GM10248 (cell line): ENCODE measurements at regions not wholly inside any gene's neighbourhood (a gene's known extent, or its start where the extent isn't known, plus 50 kb on each side); places are given as distances from the start of the nearest gene placed in this dataset.

Source experiments
- CTCF ChIA-PET: fragments of 300-600 bp; sonication (Branson Sonifier 250); formaldehyde crosslinking; extraction: SDS; loops from one replicate; lab custom pipeline; 2021; ENCODE audit warnings: antibody characterized with exemption; lab: Yijun Ruan, JAX
- POLR2A ChIA-PET: fragments of 350-650 bp; sonication (Branson Sonifier 250); formaldehyde crosslinking; extraction: SDS; loops from one replicate; lab custom pipeline; 2020; ENCODE audit warnings: antibody characterized with exemption; lab: Yijun Ruan, JAX
- DNase-seq: peaks from one replicate; pipeline ENCODE4 v3.0.0; 2012; ENCODE audit errors: extremely low spot score
- TF ChIP-seq, protein P1 (sequence below): IDR thresholded peaks from 2 replicates; pipeline ENCODE4 v1.5.1; 2012; ENCODE audit warnings: mild to moderate bottlenecking, low read depth; ENCODE audit errors: extremely low read depth, missing control alignments, control extremely low read depth

DNA sequence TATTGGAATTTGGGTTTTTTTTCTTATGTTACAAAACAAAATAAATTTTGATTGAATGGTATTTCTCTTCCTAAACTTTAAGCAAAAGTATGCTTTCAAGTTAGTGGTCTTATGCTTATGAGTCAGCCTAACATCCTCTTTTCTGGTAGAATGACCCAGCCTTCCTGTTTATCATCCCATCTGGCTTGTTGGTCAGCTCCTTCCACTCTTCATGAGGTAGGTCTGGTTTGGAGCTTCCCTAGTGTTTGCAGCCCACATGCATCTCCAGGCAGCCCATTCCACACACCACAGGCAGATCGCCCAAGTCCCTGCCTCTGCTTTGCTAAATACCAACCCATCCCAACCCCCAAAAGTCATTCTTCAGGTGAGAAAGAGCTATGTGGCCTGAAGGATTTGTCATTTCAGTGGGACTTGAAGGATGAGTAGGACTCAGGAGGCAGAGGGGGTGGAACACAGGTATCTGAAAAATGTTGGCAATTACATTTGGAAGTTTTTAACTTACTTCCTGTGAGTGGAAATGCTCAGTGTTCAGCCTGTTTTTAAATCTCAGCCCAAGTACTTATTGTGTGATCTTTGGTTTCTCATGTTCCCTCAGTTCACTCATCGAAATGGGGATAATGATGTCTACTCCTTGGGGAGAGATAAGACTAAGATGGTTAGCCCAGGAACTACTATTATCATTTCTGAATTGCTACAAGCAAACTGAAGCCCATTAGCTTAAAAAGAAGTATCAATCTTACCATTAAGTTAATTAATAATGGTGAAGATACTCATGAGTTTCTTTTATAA is 294.0 kb downstream of the ADGB start:
- POLR2A ChIA-PET: no interaction called here
- CTCF ChIA-PET: interaction anchor here (2.2 kb wide), 1 partner anchor 12 kb away, joined by 7 read pairs; no protein-coding TSS in a partner anchor
- TF ChIP-seq, protein P1, sequence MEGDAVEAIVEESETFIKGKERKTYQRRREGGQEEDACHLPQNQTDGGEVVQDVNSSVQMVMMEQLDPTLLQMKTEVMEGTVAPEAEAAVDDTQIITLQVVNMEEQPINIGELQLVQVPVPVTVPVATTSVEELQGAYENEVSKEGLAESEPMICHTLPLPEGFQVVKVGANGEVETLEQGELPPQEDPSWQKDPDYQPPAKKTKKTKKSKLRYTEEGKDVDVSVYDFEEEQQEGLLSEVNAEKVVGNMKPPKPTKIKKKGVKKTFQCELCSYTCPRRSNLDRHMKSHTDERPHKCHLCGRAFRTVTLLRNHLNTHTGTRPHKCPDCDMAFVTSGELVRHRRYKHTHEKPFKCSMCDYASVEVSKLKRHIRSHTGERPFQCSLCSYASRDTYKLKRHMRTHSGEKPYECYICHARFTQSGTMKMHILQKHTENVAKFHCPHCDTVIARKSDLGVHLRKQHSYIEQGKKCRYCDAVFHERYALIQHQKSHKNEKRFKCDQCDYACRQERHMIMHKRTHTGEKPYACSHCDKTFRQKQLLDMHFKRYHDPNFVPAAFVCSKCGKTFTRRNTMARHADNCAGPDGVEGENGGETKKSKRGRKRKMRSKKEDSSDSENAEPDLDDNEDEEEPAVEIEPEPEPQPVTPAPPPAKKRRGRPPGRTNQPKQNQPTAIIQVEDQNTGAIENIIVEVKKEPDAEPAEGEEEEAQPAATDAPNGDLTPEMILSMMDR: no peak
- DNase-seq: no peak

DNA sequence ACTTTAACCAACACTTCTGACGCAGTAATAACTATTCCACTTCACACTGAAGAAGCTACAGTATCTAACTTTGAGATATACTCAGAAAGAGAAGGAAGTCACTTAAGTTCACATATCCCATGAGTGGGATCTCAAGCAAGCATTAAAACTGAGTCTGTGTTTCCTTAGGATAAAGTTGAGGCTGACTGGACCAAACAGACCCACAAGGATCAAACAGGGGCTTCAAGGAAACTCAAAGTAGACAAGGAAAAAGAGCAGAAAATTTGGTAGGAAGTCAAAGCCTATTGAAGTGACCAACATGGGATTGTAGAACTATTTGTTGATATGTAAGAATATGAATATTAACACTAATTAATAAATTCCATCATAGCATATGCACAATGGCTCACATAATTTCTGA is 294.9 kb downstream of the ADGB start:
- TF ChIP-seq, protein P1: no peak
- CTCF ChIA-PET: interaction anchor here (1.2 to 2.2 kb wide), 2 partner anchors 11 to 37 kb away, joined by 3 to 7 read pairs; no protein-coding TSS in a partner anchor
- no peak for DNase-seq
- POLR2A ChIA-PET: no interaction called here

DNA sequence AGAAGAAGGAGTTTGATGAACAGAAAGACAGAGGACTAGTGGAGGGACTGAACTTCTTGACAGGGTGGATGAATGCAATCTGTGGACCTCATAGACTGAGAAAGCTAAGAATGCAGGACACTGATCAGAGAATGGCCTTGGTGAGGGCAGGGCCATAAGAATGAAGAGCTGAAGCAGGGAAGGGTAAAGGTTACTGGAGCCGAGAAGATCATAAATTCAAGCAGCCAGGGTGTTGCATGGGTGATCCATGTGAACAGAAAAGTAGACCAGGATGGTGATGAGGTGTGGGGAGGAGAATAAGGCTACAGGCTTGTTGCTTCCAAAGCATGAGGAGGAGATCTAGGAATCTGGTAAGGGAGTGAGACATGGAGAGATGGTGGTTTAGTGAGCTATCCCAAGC is 295.9 kb downstream of the ADGB start:
- POLR2A ChIA-PET: no interaction called here
- TF ChIP-seq, protein P1: no peak
- CTCF ChIA-PET: interaction anchor here (1.2 kb wide), 1 partner anchor 38 kb away, joined by 3 read pairs; no protein-coding TSS in a partner anchor
- no peak for DNase-seq

DNA sequence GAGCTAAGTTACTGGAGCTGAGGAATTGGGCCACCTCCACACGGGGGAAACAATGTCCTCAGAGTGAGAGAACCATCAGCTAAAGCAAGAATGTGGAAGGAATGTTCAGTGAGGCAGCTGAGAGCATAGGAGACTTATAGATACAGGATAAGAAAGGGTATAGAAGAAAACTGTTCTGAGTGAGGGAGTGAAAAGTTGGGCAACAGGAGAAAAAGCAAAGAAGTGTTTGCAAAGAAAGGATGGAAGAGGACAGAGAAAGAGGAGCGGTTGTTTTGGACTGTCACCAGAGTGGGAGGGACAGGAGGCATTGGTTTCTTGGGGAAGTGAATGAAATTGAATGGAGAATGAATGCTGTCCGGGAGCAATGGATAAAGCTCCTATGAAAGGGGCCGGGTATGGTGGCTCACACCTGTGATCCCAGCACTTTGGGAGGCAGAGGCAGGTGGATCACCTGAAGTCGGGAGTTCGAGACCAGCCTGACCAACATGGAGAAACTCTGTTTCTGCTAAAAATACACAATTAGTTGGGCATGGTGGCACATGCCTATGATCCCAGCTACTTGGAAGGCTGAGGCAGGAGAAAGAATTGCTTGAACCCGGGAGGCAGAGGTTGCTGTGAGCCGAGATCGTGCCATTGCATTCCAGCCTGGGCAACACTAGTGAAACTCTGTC is 296.5 kb downstream of the ADGB start:
- TF ChIP-seq, protein P1: no peak
- ChIA-PET CTCF (interaction anchor here (1.2 kb wide), 1 partner anchor 39 kb away, joined by 3 read pairs; no protein-coding TSS in a partner anchor), POLR2A (no interaction called here)
- DNase-seq: no peak

DNA sequence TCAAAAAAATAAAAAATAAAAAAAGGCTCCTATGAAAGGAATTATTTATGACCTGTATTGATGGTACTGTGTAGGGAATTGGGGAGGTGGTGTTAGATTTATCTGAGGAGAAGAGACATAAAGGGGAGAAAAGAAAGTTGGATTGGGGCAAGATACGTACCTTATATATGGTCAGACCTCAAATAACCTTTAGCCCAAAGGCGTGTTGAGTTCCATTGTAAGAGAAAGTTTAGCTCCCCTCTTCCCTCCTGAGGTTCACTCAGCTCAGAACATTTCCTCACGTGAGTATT is 296.9 kb downstream of the ADGB start:
- ChIA-PET POLR2A (no interaction called here), CTCF (no interaction called here)
- no peak for DNase-seq
- TF ChIP-seq, protein P1: no peak

DNA sequence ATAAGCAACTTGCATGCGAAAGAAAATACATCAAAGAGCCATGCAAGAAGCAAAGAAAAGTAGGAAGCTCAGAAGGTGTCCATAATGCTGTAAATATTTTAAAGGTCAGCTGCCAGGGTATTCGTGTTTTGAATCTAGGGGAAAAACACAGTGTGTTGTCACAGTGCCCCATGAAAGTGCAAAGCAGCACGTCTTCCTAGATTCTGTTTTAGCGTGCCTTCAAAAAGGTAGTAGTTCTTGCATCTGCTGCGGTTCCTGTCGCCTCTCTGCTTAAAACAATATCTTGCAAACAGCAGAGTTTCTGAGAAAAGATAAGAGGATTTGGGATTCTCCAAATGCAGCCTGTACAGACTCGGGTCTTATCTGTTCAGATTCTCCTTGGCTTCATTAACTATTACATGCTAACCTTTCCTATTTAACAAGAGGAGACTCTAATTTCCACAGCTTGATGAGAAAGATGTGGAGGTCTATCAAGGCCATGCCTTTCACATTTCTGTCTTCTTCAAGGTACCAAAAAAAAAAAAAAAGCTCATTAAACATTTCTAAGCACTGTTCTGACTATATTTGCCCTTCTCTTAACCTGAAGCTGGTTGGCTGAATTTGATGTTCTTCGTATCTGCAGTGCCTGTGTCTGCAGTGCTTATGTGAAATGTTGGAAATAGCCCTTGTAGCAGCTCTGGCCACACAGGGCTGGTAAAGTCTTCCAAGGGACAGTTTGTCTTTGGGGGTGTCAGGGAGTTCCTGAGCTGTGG is 297.5 kb downstream of the ADGB start:
- TF ChIP-seq, protein P1: no peak
- CTCF ChIA-PET: no interaction called here
- POLR2A ChIA-PET: no interaction called here
- no peak for DNase-seq
